Right renal cortex interstitium (tissue), 3 donors: ENCODE measurements at regions not wholly inside any gene's neighbourhood (a gene's known extent, or its start where the extent isn't known, plus 50 kb on each side); places are given as distances from the start of the nearest gene placed in this dataset.

Source experiments
- DNase-seq, 3 donors: peaks; one replicate each; pipeline ENCODE4 v3.0.0-alpha.2; 2013; ENCODE audit warnings: low read depth in 3 of 3, low spot score in 2 of 3

- DNase-seq: no peak
Observed at GRCh38 chr2:146952696-146953095, 892.1 kb upstream of the ACVR2A start.

- DNase-seq: no peak
Observed at GRCh38 chr2:146950911-146951310, 893.9 kb upstream of the ACVR2A start.

GRCh38 chr2:146950361-146950760, 894.5 kb upstream of the ACVR2A start:
- no peak for DNase-seq

- no peak for DNase-seq
Observed at GRCh38 chr2:146949400-146949799, 895.4 kb upstream of the ACVR2A start.

- no peak for DNase-seq
Observed at GRCh38 chr2:146944601-146945000, 900.2 kb upstream of the ACVR2A start.

GRCh38 chr2:146939991-146940685, 904.7 kb upstream of the ACVR2A start:
- DNase-seq: no peak

GRCh38 chr2:146934921-146935320, 909.9 kb upstream of the ACVR2A start:
- DNase-seq: no peak

- DNase-seq: no peak
Observed at GRCh38 chr2:146931109-146931508, 913.7 kb upstream of the ACVR2A start.

- peak in 2 of 3 donors; percentile 29 to 39 for DNase-seq
Observed at GRCh38 chr2:146927080-146927711, 917.6 kb upstream of the ACVR2A start.

GRCh38 chr2:146918280-146918679, 926.5 kb upstream of the ACVR2A start:
- no peak for DNase-seq

- DNase-seq: no peak
Observed at GRCh38 chr2:146917431-146918042, 927.3 kb upstream of the ACVR2A start.

- DNase-seq: no peak
Observed at GRCh38 chr2:146916914-146917313, 927.9 kb upstream of the ACVR2A start.

- no peak for DNase-seq
Observed at GRCh38 chr2:146913476-146913875, 931.4 kb upstream of the ACVR2A start.

- no peak for DNase-seq
Observed at GRCh38 chr2:146912536-146912935, 932.3 kb upstream of the ACVR2A start.

- no peak for DNase-seq
Observed at GRCh38 chr2:146908776-146909175, 936.1 kb upstream of the ACVR2A start.

GRCh38 chr2:146898083-146898482, 946.7 kb upstream of the ACVR2A start:
- no peak for DNase-seq

- no peak for DNase-seq
Observed at GRCh38 chr2:146894514-146894913, 950.3 kb upstream of the ACVR2A start.

- DNase-seq: no peak
Observed at GRCh38 chr2:146893500-146894041, 951.3 kb upstream of the ACVR2A start.

- no peak for DNase-seq
Observed at GRCh38 chr2:146890491-146890890, 954.3 kb upstream of the ACVR2A start.

GRCh38 chr2:146879882-146880281, 964.9 kb upstream of the ACVR2A start:
- no peak for DNase-seq

GRCh38 chr2:146874260-146874658, 970.6 kb upstream of the ACVR2A start:
- DNase-seq: no peak
